LNCaP clone FGC (cell line): ENCODE measurements at regions not wholly inside any gene's neighbourhood (a gene's known extent, or its start where the extent isn't known, plus 50 kb on each side); places are given as distances from the start of the nearest gene placed in this dataset.

ENCODE experiments used
- DNase-seq: peaks from one replicate; pipeline ENCODE4 v3.0.0-alpha.2; 2011; ENCODE audit warnings: low read depth
- H3K4me3 ChIP-seq: 2 replicates; pipeline ENCODE4 v1.5.1; 2011; ENCODE audit warnings: mild to moderate bottlenecking, low read depth, low read length, control low read depth
- CTCF ChIP-seq: IDR thresholded peaks from 2 replicates; pipeline ENCODE4 v1.5.1; 2012; ENCODE audit warnings: mild to moderate bottlenecking; ENCODE audit not compliant: control insufficient read depth, insufficient read depth; ENCODE audit errors: extremely low read depth

- TF ChIP-seq CTCF: no peak
- H3K4me3 ChIP-seq: no peak overlapping the region
- peak; percentile 51 for DNase-seq
These were observed 98.5 kb upstream of the TMEM170B start for GRCh38 chr6:11439017-11439420.

GRCh38 chr6:11437824-11438459, 99.6 kb upstream of the TMEM170B start:
- no peak for DNase-seq
- no peak overlapping the region for H3K4me3 ChIP-seq
- no peak for TF ChIP-seq CTCF

- TF ChIP-seq CTCF: no peak
- DNase-seq: no peak
- H3K4me3 ChIP-seq: no peak overlapping the region
These were observed 100.9 kb upstream of the TMEM170B start for GRCh38 chr6:11436508-11437096.

- peak; percentile 91 for DNase-seq
- TF ChIP-seq CTCF: no peak
These were observed 102.8 kb upstream of the TMEM170B start for GRCh38 chr6:11434565-11435326.

GRCh38 chr6:11433860-11434259, 103.7 kb upstream of the TMEM170B start:
- DNase-seq: no peak
- H3K4me3 ChIP-seq: no peak overlapping the region
- TF ChIP-seq CTCF: no peak

More at GRCh38 chr6:11434565-11435326, 102.8 kb upstream of the TMEM170B start:
- no peak overlapping the region for H3K4me3 ChIP-seq

- no peak for DNase-seq
- H3K4me3 ChIP-seq: no peak overlapping the region
- TF ChIP-seq CTCF: no peak
These were observed 104.7 kb upstream of the TMEM170B start for GRCh38 chr6:11432713-11433450.
